22Rv1 (cell line): ENCODE measurements at regions not wholly inside any gene's neighbourhood (a gene's known extent, or its start where the extent isn't known, plus 50 kb on each side); places are given as distances from the start of the nearest gene placed in this dataset.

Source experiments
- CTCF ChIP-seq: fragments of 450-650 bp; IDR thresholded peaks from 2 replicates; pipeline ENCODE4 v1.5.1; 2017; ENCODE audit warnings: mild to moderate bottlenecking
- ZFX ChIP-seq: fragments of 450-650 bp; IDR thresholded peaks from 2 replicates; pipeline ENCODE4 v1.6.1; 2017; ENCODE audit warnings: antibody characterized with exemption, borderline replicate concordance

- no peak for TF ChIP-seq CTCF
- TF ChIP-seq ZFX, result no peak
These were observed 223.7 kb upstream of the PCDH15 start for GRCh38 chr10:55024713-55025112.
